ENCODE measurements at regions not wholly inside any gene's neighbourhood (a gene's known extent, or its start where the extent isn't known, plus 50 kb on each side); places are given as distances from the start of the nearest gene placed in this dataset.

- TF ChIP-seq VEZF1 (CRISPR knock-in tag; IDR thresholded peaks at IDR 0.05) (peak; percentile 46; the same call in 1 of the 2 replicates), DLX4 (CRISPR knock-in tag; IDR thresholded peaks at IDR 0.05) (no peak), SMARCE1 (IDR thresholded peaks at IDR 0.05) (peak; percentile 99), ZKSCAN1 (IDR thresholded peaks at IDR 0.05; ENCODE audit: low read depth, low read length) (0 out of 2 replicates have a peak, but pooled peaks have one; percentile 43), XRCC4 (IDR thresholded peaks at IDR 0.05; ENCODE audit: extremely low read depth, insufficient read depth, insufficient read length) (no peak), ETV1 (tag; conservative IDR thresholded peaks at IDR 0.05; ENCODE audit: low read depth) (peak; percentile 41; the same call in 1 of the 2 replicates), JUNB (CRISPR knock-in tag; conservative IDR thresholded peaks at IDR 0.05) (peak; percentile 90), LCOR (CRISPR knock-in tag; IDR thresholded peaks at IDR 0.05) (peak; percentile 85), LEF1 (IDR thresholded peaks at IDR 0.05) (peak; percentile 91), ZBTB17 (CRISPR knock-in tag; IDR thresholded peaks at IDR 0.05) (0 out of 2 replicates have a peak, but pooled peaks have one; percentile 23), RFX5 (IDR thresholded peaks at IDR 0.05; ENCODE audit: low read depth, low read length) (no peak), TEAD4 (IDR thresholded peaks at IDR 0.05; ENCODE audit: low read length) (peak; percentile 99), TEAD4 (CRISPR knock-in tag; IDR thresholded peaks at IDR 0.05; ENCODE audit: borderline replicate concordance) (no peak), RBM17 (IDR thresholded peaks at IDR 0.05; ENCODE audit: borderline replicate concordance, low read depth, low read length) (no peak), HOMEZ (CRISPR knock-in tag; IDR thresholded peaks at IDR 0.05) (no peak), ZBTB7A (IDR thresholded peaks at IDR 0.05; ENCODE audit: borderline replicate concordance, control insufficient read depth, low read depth, low read length) (0 out of 2 replicates have a peak, but pooled peaks have one; percentile 19), ZNF175 (CRISPR knock-in tag; IDR thresholded peaks at IDR 0.05; ENCODE audit: low read depth) (peak; percentile 48; the same call in 1 of the 2 replicates), MECOM (CRISPR knock-in tag; IDR thresholded peaks at IDR 0.05) (0 out of 2 replicates have a peak, but pooled peaks have one; percentile 6), THRAP3 (IDR thresholded peaks at IDR 0.05; ENCODE audit: borderline replicate concordance) (no peak), ZBTB2 (IDR thresholded peaks at IDR 0.05) (peak; percentile 69; the same call in 1 of the 2 replicates), NFE2 (IDR thresholded peaks at IDR 0.05; ENCODE audit: low read depth) (peak; percentile 85), CBFA2T3 (IDR thresholded peaks at IDR 0.05) (peak; percentile 99), FOXJ2 (tag; IDR thresholded peaks at IDR 0.05) (no peak), ZNF584 (CRISPR knock-in tag; IDR thresholded peaks at IDR 0.05; ENCODE audit: low read depth) (no peak), ATF1 (CRISPR knock-in tag; IDR thresholded peaks at IDR 0.05) (no peak), ATF1 (tag; IDR thresholded peaks at IDR 0.05) (peak; percentile 51; the same call in 1 of the 2 replicates)
Observed at GRCh38 chr11:19441752-19442553, 201.2 kb upstream of the E2F8 start (continued).
